ENCODE measurements at regions not wholly inside any gene's neighbourhood (a gene's known extent, or its start where the extent isn't known, plus 50 kb on each side); places are given as distances from the start of the nearest gene placed in this dataset.
"Not testable (repeated sequence)": the region's sequence is repeated elsewhere in the genome, so short reads cannot be mapped to it uniquely, and the experiment has no call there.

GRCh38 chr7:52195664-52196063 is 839.8 kb upstream of the POM121L12 start:
- Mint-ChIP-seq H3K27me3 (no peaks in the 10 kb centered on the region), H3K9me3 (ENCODE audit: low read depth) (peaks cover 7% of the 10 kb centered on the region), H3K27ac (no peak overlapping the region), H3K36me3 (no peaks in the 10 kb centered on the region), H3K4me3 (no peak overlapping the region), H3K4me1 (no peaks in the 10 kb centered on the region)
- DNase-seq (no peak), ATAC-seq (no peak)
- CTCF ChIA-PET = no interaction called here

GRCh38 chr7:52189153-52189778 is 846.2 kb upstream of the POM121L12 start:
- Mint-ChIP-seq H3K9me3 (ENCODE audit: low read depth) (peaks cover 16% of the 10 kb centered on the region), H3K4me1 (no peaks in the 10 kb centered on the region), H3K36me3 (no peaks in the 10 kb centered on the region), H3K27me3 (no peaks in the 10 kb centered on the region), H3K27ac (no peak overlapping the region), H3K4me3 (no peak overlapping the region)
- ATAC-seq (no peak), DNase-seq (no peak)
- CTCF ChIA-PET = no interaction called here

GRCh38 chr7:52184006-52184703 is 851.3 kb upstream of the POM121L12 start:
- peaks cover 21% of the 10 kb centered on the region for H3K9me3 Mint-ChIP-seq (ENCODE audit: low read depth)

GRCh38 chr7:52179934-52180333 is 855.5 kb upstream of the POM121L12 start:
- Mint-ChIP-seq H3K36me3 (no peaks in the 10 kb centered on the region), H3K4me1 (no peaks in the 10 kb centered on the region), H3K27ac (no peak overlapping the region), H3K9me3 (ENCODE audit: low read depth) (peaks cover 23% of the 10 kb centered on the region), H3K4me3 (no peak overlapping the region), H3K27me3 (no peaks in the 10 kb centered on the region)
- DNase-seq (no peak), ATAC-seq (no peak)
- CTCF ChIA-PET = no interaction called here

More at GRCh38 chr7:52184006-52184703, 851.3 kb upstream of the POM121L12 start:
- no peak for ATAC-seq
- no peaks in the 10 kb centered on the region for H3K27me3 Mint-ChIP-seq
- no peak for DNase-seq
- CTCF ChIA-PET = no interaction called here
- no peaks in the 10 kb centered on the region for H3K4me1 Mint-ChIP-seq
- H3K36me3 Mint-ChIP-seq = no peaks in the 10 kb centered on the region
- H3K27ac Mint-ChIP-seq = no peak overlapping the region
- no peak overlapping the region for H3K4me3 Mint-ChIP-seq

- no peak overlapping the region for H3K27ac Mint-ChIP-seq
- CTCF ChIA-PET = no interaction called here
- H3K4me3 Mint-ChIP-seq = no peak overlapping the region
- no peaks in the 10 kb centered on the region for H3K36me3 Mint-ChIP-seq
- peaks cover 11% of the 10 kb centered on the region for H3K9me3 Mint-ChIP-seq (ENCODE audit: low read depth)
- ATAC-seq (no peak), DNase-seq (no peak)
- H3K4me1 Mint-ChIP-seq = no peaks in the 10 kb centered on the region
- H3K27me3 Mint-ChIP-seq = no peaks in the 10 kb centered on the region
Observed at GRCh38 chr7:52168085-52168484, 851.5 kb upstream of the COBL start.

- H3K36me3 Mint-ChIP-seq = no peaks in the 10 kb centered on the region
- no peaks in the 10 kb centered on the region for H3K4me1 Mint-ChIP-seq
- DNase-seq (no peak), ATAC-seq (no peak)
- CTCF ChIA-PET = no interaction called here
- no peaks in the 10 kb centered on the region for H3K27me3 Mint-ChIP-seq
- H3K4me3 Mint-ChIP-seq = no peak overlapping the region
- no peak overlapping the region for H3K27ac Mint-ChIP-seq
- peaks cover 8% of the 10 kb centered on the region for H3K9me3 Mint-ChIP-seq (ENCODE audit: low read depth)
Observed at GRCh38 chr7:52163311-52163710, 846.7 kb upstream of the COBL start.

GRCh38 chr7:52161483-52161882 is 844.9 kb upstream of the COBL start:
- no peak overlapping the region for H3K4me3 Mint-ChIP-seq
- no peak for DNase-seq
- H3K9me3 Mint-ChIP-seq (ENCODE audit: low read depth) = peaks cover 3% of the 10 kb centered on the region
- CTCF ChIA-PET = no interaction called here
- H3K36me3 Mint-ChIP-seq = no peaks in the 10 kb centered on the region
- no peaks in the 10 kb centered on the region for H3K4me1 Mint-ChIP-seq
- no peak overlapping the region for H3K27ac Mint-ChIP-seq
- no peak for ATAC-seq
- H3K27me3 Mint-ChIP-seq = no peaks in the 10 kb centered on the region

GRCh38 chr7:52159421-52159820 is 842.8 kb upstream of the COBL start:
- H3K9me3 Mint-ChIP-seq (ENCODE audit: low read depth); DNase-seq; H3K4me1 Mint-ChIP-seq; CTCF ChIA-PET; H3K36me3 Mint-ChIP-seq; H3K4me3 Mint-ChIP-seq; ATAC-seq; H3K27me3 Mint-ChIP-seq; H3K27ac Mint-ChIP-seq: not testable (repeated sequence)

- no peaks in the 10 kb centered on the region for H3K4me1 Mint-ChIP-seq
- ATAC-seq (no peak), DNase-seq (no peak)
- no peaks in the 10 kb centered on the region for H3K36me3 Mint-ChIP-seq
- CTCF ChIA-PET = no interaction called here
- H3K27ac Mint-ChIP-seq = no peak overlapping the region
- no peak overlapping the region for H3K4me3 Mint-ChIP-seq
- no peaks in the 10 kb centered on the region for H3K9me3 Mint-ChIP-seq (ENCODE audit: low read depth)
- no peaks in the 10 kb centered on the region for H3K27me3 Mint-ChIP-seq
Observed at GRCh38 chr7:52154382-52154781, 837.8 kb upstream of the COBL start.

GRCh38 chr7:52151559-52151958 is 835.0 kb upstream of the COBL start:
- no peak overlapping the region for H3K27ac Mint-ChIP-seq
- H3K27me3 Mint-ChIP-seq = no peaks in the 10 kb centered on the region
- no peak for DNase-seq
- no peak overlapping the region for H3K4me3 Mint-ChIP-seq
- no peak for ATAC-seq
- CTCF ChIA-PET = no interaction called here
- no peaks in the 10 kb centered on the region for H3K4me1 Mint-ChIP-seq
- no peaks in the 10 kb centered on the region for H3K36me3 Mint-ChIP-seq
- H3K9me3 Mint-ChIP-seq (ENCODE audit: low read depth) = peaks cover 2% of the 10 kb centered on the region

GRCh38 chr7:52150952-52151351 is 834.3 kb upstream of the COBL start:
- Mint-ChIP-seq H3K36me3 (no peaks in the 10 kb centered on the region), H3K27me3 (no peaks in the 10 kb centered on the region), H3K4me1 (no peaks in the 10 kb centered on the region), H3K4me3 (no peak overlapping the region), H3K9me3 (ENCODE audit: low read depth) (peaks cover 2% of the 10 kb centered on the region), H3K27ac (no peak overlapping the region)
- CTCF ChIA-PET = no interaction called here
- no peak for DNase-seq
- ATAC-seq = no peak

- no peak overlapping the region for H3K27ac Mint-ChIP-seq
- ATAC-seq = no peak
- H3K4me3 Mint-ChIP-seq = no peak overlapping the region
- CTCF ChIA-PET = no interaction called here
- H3K4me1 Mint-ChIP-seq = no peaks in the 10 kb centered on the region
- no peaks in the 10 kb centered on the region for H3K27me3 Mint-ChIP-seq
- H3K9me3 Mint-ChIP-seq (ENCODE audit: low read depth) = peaks cover 4% of the 10 kb centered on the region
- DNase-seq = no peak
- no peaks in the 10 kb centered on the region for H3K36me3 Mint-ChIP-seq
Observed at GRCh38 chr7:52146871-52147634, 830.4 kb upstream of the COBL start.

- Mint-ChIP-seq H3K4me3 (no peak overlapping the region), H3K4me1 (no peaks in the 10 kb centered on the region), H3K27ac (no peak overlapping the region), H3K9me3 (ENCODE audit: low read depth) (peaks cover 16% of the 10 kb centered on the region), H3K36me3 (no peaks in the 10 kb centered on the region), H3K27me3 (no peaks in the 10 kb centered on the region)
- DNase-seq (no peak), ATAC-seq (no peak)
- CTCF ChIA-PET = no interaction called here
Observed at GRCh38 chr7:52143219-52143618, 826.6 kb upstream of the COBL start.

- Mint-ChIP-seq H3K4me3 (no peak overlapping the region), H3K9me3 (ENCODE audit: low read depth) (peaks cover 22% of the 10 kb centered on the region), H3K27ac (no peak overlapping the region), H3K4me1 (no peaks in the 10 kb centered on the region), H3K27me3 (no peaks in the 10 kb centered on the region), H3K36me3 (peaks cover 2% of the 10 kb centered on the region)
- CTCF ChIA-PET = no interaction called here
- DNase-seq = no peak
- ATAC-seq = no peak
Observed at GRCh38 chr7:52140851-52141250, 824.2 kb upstream of the COBL start.

All from activated CD8-positive, alpha-beta memory T cell treated with anti-CD3 and anti-CD28 coated beads, Interleukin-2, amount 10 ng/mL, durations not matched to agents 7 days and 5 days (primary cell).